Uterus (tissue), 2 donors: ENCODE measurements at regions not wholly inside any gene's neighbourhood (a gene's known extent, or its start where the extent isn't known, plus 50 kb on each side); places are given as distances from the start of the nearest gene placed in this dataset.
"Not testable (repeated sequence)": the region's sequence is repeated elsewhere in the genome, so short reads cannot be mapped to it uniquely, and the experiment has no call there.

Experiments
- POLR2A ChIP-seq, 2 donors: fragments of 450-650 bp; IDR thresholded peaks; one replicate each; pipeline ENCODE4 v1.6.1; 2016; ENCODE audit warnings: antibody characterized with exemption in 2 of 2, mild to moderate bottlenecking in 1 of 2, moderate library complexity in 1 of 2
- TF ChIP-seq, protein P1 (sequence below), 4 experiments: fragments of 200-600 bp in 2 of 4; fragments of 450-650 bp in 2 of 4; sonication (generic) in 2 of 4; IDR thresholded peaks; one replicate each; pipeline ENCODE4 v1.5.1; 2016 to 2019; ENCODE audit warnings: antibody characterized with exemption in 4 of 4, mild to moderate bottlenecking in 2 of 4, moderate library complexity in 1 of 4

DNA sequence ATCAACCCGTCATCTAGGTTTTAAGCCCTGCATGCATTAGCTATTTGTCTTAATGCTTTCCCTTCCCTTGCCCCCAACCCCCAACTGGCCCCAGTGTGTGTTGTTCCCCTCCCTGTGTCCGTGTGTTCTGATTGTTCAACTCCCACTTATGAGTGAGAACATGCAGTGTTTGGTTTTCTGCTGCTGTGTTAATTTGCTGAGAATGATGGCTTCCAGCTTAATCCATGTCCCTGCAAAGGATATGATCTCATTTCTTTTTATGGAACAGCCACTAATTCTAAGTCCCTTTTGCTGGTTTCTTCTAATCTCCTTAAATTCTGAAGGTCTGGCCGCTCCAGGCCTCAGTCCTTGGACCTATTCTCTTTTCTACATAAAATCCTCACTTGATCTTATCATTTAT is 220.4 kb upstream of the GLRA2 start:
- TF ChIP-seq, protein P1, sequence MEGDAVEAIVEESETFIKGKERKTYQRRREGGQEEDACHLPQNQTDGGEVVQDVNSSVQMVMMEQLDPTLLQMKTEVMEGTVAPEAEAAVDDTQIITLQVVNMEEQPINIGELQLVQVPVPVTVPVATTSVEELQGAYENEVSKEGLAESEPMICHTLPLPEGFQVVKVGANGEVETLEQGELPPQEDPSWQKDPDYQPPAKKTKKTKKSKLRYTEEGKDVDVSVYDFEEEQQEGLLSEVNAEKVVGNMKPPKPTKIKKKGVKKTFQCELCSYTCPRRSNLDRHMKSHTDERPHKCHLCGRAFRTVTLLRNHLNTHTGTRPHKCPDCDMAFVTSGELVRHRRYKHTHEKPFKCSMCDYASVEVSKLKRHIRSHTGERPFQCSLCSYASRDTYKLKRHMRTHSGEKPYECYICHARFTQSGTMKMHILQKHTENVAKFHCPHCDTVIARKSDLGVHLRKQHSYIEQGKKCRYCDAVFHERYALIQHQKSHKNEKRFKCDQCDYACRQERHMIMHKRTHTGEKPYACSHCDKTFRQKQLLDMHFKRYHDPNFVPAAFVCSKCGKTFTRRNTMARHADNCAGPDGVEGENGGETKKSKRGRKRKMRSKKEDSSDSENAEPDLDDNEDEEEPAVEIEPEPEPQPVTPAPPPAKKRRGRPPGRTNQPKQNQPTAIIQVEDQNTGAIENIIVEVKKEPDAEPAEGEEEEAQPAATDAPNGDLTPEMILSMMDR (IDR thresholded peaks at IDR 0.05): not testable (repeated sequence)
- not testable (repeated sequence) for TF ChIP-seq POLR2A (IDR thresholded peaks at IDR 0.05)
